ENCODE measurements at regions not wholly inside any gene's neighbourhood (a gene's known extent, or its start where the extent isn't known, plus 50 kb on each side); places are given as distances from the start of the nearest gene placed in this dataset.

- peaks cover under 1% of the 10 kb centered on the region; the same call in 1 of the 2 replicates for H3K9me3 ChIP-seq (ENCODE audit: control insufficient read depth, insufficient read depth, low read length)
- POLR2A ChIA-PET = interaction anchor here (0.5 kb wide), 1 partner anchor 47 kb away, joined by 4 read pairs; no protein-coding TSS in a partner anchor
- H3K27ac ChIP-seq (ENCODE audit: low read depth, low read length) = no peak overlapping the region
- CTCF ChIA-PET = no interaction called here
- H3K27me3 ChIP-seq (ENCODE audit: control insufficient read depth, insufficient read depth, low read length) = no peaks in the 10 kb centered on the region
- DNase-seq (ENCODE audit: low read depth, low spot score) = no peak
- TF ChIP-seq CTCF (IDR thresholded peaks at IDR 0.05; ENCODE audit: low read depth, low read length) = no peak
- peak overlapping the region; percentile 13; the same call in 1 of the 2 replicates for H3K4me3 ChIP-seq (ENCODE audit: low read depth, low read length)
Measured at GRCh38 chr17:77379065-77379428, 238.3 kb downstream of the SEC14L1 start.

DNA sequence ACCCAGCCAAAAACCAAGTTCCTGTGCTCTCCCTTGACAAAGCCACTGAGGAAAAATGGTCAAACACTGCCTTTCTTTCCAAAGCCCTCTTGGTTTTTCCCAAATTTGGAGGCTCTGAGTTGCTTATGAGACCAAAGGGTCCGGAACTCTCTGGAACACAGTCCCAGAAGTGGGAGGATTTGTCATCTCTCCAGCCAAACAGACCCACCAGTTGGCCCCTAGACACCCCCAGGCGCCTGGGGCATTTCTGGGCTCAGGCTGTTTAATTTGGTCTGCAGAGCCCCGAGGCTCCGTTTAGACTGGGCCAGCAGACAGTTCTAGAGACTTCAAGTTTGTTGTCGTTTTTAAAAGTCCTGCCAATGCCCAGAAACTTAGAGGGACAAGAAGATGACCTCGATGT is 239.1 kb downstream of the SEC14L1 start:
- ChIA-PET CTCF (no interaction called here), POLR2A (no interaction called here)
- DNase-seq (ENCODE audit: low read depth, low spot score) = no peak
- H3K9me3 ChIP-seq (ENCODE audit: control insufficient read depth, insufficient read depth, low read length) = no peaks in the 10 kb centered on the region; the same call in 1 of the 2 replicates
- no peak for TF ChIP-seq CTCF (IDR thresholded peaks at IDR 0.05; ENCODE audit: low read depth, low read length)
- H3K27ac ChIP-seq (ENCODE audit: low read depth, low read length) = peak overlapping the region; percentile 21
- H3K27me3 ChIP-seq (ENCODE audit: control insufficient read depth, insufficient read depth, low read length) = no peaks in the 10 kb centered on the region
- H3K4me3 ChIP-seq (ENCODE audit: low read depth, low read length) = 0 out of 2 replicates have a peak overlapping the region, but pooled peaks have one; percentile 7

DNA sequence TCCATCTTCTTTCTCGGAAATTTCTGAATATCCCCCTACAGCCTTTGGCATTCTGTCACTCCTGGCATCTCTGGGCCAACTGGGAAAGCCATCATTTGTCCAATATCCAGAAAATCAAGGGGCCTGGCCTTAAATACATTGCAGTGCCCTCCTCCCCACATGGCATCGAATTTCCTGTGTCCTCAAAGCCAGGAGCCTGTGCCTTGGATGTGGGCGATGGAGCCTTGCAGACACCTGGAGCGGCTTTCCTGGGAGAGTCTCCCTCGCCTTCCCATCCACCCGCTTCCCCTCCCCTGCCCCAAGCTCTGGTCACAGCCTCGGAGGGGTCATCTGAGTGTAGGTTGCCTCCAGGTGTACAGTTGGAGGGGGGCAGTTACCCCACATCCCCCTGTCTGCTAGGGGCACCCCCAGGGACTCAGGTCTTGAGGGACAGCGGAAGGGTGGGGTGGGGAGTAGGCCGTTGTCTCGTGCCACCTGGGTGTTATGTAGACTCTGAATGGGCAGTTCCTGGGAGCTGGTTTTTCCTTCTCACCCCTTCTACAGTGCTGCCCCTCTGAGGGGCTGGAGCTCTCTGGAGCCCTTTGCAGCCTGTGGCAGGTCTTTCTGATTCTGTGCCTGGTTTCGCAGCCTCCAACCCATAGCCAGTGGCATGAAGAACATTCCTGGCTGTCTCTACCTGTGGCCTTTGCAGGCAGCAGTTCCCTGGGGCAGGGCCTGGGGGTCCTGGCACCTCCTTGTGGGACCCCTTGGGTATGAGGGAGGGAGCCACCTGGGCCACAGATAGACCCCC is 239.8 kb downstream of the SEC14L1 start:
- CTCF ChIA-PET = no interaction called here
- Histone ChIP-seq H3K9me3 (ENCODE audit: control insufficient read depth, insufficient read depth, low read length) (no peaks in the 10 kb centered on the region; the same call in 1 of the 2 replicates), H3K27ac (ENCODE audit: low read depth, low read length) (no peak overlapping the region), H3K27me3 (ENCODE audit: control insufficient read depth, insufficient read depth, low read length) (no peaks in the 10 kb centered on the region), H3K4me3 (ENCODE audit: low read depth, low read length) (no peak overlapping the region)
- TF ChIP-seq CTCF (IDR thresholded peaks at IDR 0.05; ENCODE audit: low read depth, low read length) = no peak
- no peak for DNase-seq (ENCODE audit: low read depth, low spot score)
- POLR2A ChIA-PET = no interaction called here

- POLR2A ChIA-PET = no interaction called here
- DNase-seq (ENCODE audit: low read depth, low spot score) = no peak
- CTCF ChIA-PET = no interaction called here
Measured at GRCh38 chr17:77381185-77381700, 240.5 kb downstream of the SEC14L1 start.

More at GRCh38 chr17:77381185-77381700, 240.5 kb downstream of the SEC14L1 start:
- Histone ChIP-seq H3K27ac (ENCODE audit: low read depth, low read length) (peak overlapping the region; percentile 57), H3K27me3 (ENCODE audit: control insufficient read depth, insufficient read depth, low read length) (no peaks in the 10 kb centered on the region), H3K4me3 (ENCODE audit: low read depth, low read length) (no peak overlapping the region), H3K9me3 (ENCODE audit: control insufficient read depth, insufficient read depth, low read length) (no peaks in the 10 kb centered on the region; the same call in 1 of the 2 replicates)
- no peak for TF ChIP-seq CTCF (IDR thresholded peaks at IDR 0.05; ENCODE audit: low read depth, low read length)
